GM12892 (cell line): ENCODE measurements at regions not wholly inside any gene's neighbourhood (a gene's known extent, or its start where the extent isn't known, plus 50 kb on each side); places are given as distances from the start of the nearest gene placed in this dataset.

Experiments
- DNase-seq: peaks from one replicate; pipeline ENCODE4 v3.0.0; 2011; ENCODE audit not compliant: insufficient read length
- FAIRE-seq: peaks from 2 replicates; lab custom pipeline; 2011; peaks lifted over from hg19 to GRCh38; lab: Jason Lieb, UNC
- POLR2A ChIP-seq: IDR thresholded peaks from 2 replicates; pipeline ENCODE4 v1.6.1; 2011; ENCODE audit warnings: low read depth, low read length, control low read depth
- POLR2AphosphoS5 ChIP-seq: IDR thresholded peaks from 2 replicates; pipeline ENCODE4 v1.6.1; 2011; ENCODE audit warnings: low read depth, low read length, control low read depth
- TAF1 ChIP-seq: IDR thresholded peaks from 2 replicates; pipeline ENCODE4 v1.6.1; 2011; ENCODE audit warnings: low read depth, mild to moderate bottlenecking, control low read depth, low read length, borderline replicate concordance

- FAIRE-seq (peak; percentile 36), DNase-seq (no peak)
- TF ChIP-seq POLR2AphosphoS5 (no peak), POLR2A (no peak), TAF1 (no peak)
These were observed 71.2 kb upstream of the FOXK1 start for GRCh38 chr7:4610768-4611467.

- no peak for FAIRE-seq
- TF ChIP-seq TAF1 (no peak), POLR2A (no peak), POLR2AphosphoS5 (no peak)
These were observed 69.9 kb upstream of the FOXK1 start for GRCh38 chr7:4612237-4612636.

GRCh38 chr7:4612939-4613841, 68.9 kb upstream of the FOXK1 start:
- FAIRE-seq = no peak
- DNase-seq = no peak
- TF ChIP-seq TAF1 (no peak), POLR2AphosphoS5 (no peak), POLR2A (no peak)

More at GRCh38 chr7:4612237-4612636, 69.9 kb upstream of the FOXK1 start:
- no peak for DNase-seq

GRCh38 chr7:4613846-4614548, 68.1 kb upstream of the FOXK1 start:
- FAIRE-seq = no peak
- DNase-seq = no peak
- TF ChIP-seq POLR2A = no peak
- no peak for TF ChIP-seq TAF1
- no peak for TF ChIP-seq POLR2AphosphoS5

GRCh38 chr7:4616116-4616515, 66.0 kb upstream of the FOXK1 start:
- no peak for FAIRE-seq
- no peak for DNase-seq
- no peak for TF ChIP-seq POLR2A
- TF ChIP-seq TAF1 = no peak

- FAIRE-seq (no peak), DNase-seq (no peak)
- no peak for TF ChIP-seq TAF1
- TF ChIP-seq POLR2AphosphoS5 = no peak
- TF ChIP-seq POLR2A = no peak
These were observed 60.7 kb upstream of the FOXK1 start for GRCh38 chr7:4621396-4621795.

- FAIRE-seq = no peak
- no peak for TF ChIP-seq POLR2AphosphoS5
- no peak for TF ChIP-seq TAF1
- TF ChIP-seq POLR2A = no peak
- no peak for DNase-seq
These were observed 55.7 kb upstream of the FOXK1 start for GRCh38 chr7:4626318-4626845.

- no peak for TF ChIP-seq TAF1
- TF ChIP-seq POLR2AphosphoS5 = no peak
- no peak for TF ChIP-seq POLR2A
- DNase-seq (no peak), FAIRE-seq (no peak)
These were observed 52.7 kb upstream of the FOXK1 start for GRCh38 chr7:4629287-4629895.

- TF ChIP-seq POLR2AphosphoS5 (no peak), TAF1 (no peak), POLR2A (no peak)
- no peak for FAIRE-seq
- DNase-seq = no peak
These were observed 50.5 kb upstream of the FOXK1 start for GRCh38 chr7:4631380-4632179.
